GM23338 (cell line): ENCODE measurements at regions not wholly inside any gene's neighbourhood (a gene's known extent, or its start where the extent isn't known, plus 50 kb on each side); places are given as distances from the start of the nearest gene placed in this dataset.

ENCODE experiments used
- ATAC-seq: fragments of 200-7000 bp; cut with Tn5 transposase; 3 replicates; pipeline ENCODE4 v1.9.1; 2020
- DNase-seq: peaks from one replicate; pipeline ENCODE4 v3.0.0-alpha.2; 2015; ENCODE audit warnings: low spot score
- H2AFZ ChIP-seq: fragments of 200-600 bp; sonication (generic); 2 replicates; pipeline ENCODE4 v1.8.0; 2016; ENCODE audit warnings: antibody characterized with exemption, mild to moderate bottlenecking, moderate library complexity
- H3F3A ChIP-seq: fragments of 200-600 bp; sonication (generic); replicated peaks from 2 replicates; pipeline ENCODE4 v1.8.0; 2017; ENCODE audit warnings: antibody characterized with exemption, mixed run types, low read depth
- H3K27ac ChIP-seq: fragments of 200-600 bp; sonication (generic); 2 replicates; pipeline ENCODE4 v1.6.1; 2016; ENCODE audit warnings: low read depth
- H3K27me3 ChIP-seq: fragments of 200-600 bp; sonication (generic); 2 replicates; pipeline ENCODE4 v1.8.0; 2016; ENCODE audit warnings: mild to moderate bottlenecking, mixed run types, moderate library complexity; ENCODE audit not compliant: insufficient read depth
- H3K36me3 ChIP-seq: fragments of 200-600 bp; sonication (generic); 2 replicates; pipeline ENCODE4 v1.8.0; 2016; ENCODE audit warnings: mild to moderate bottlenecking; ENCODE audit not compliant: insufficient read depth
- H3K4me1 ChIP-seq: fragments of 200-600 bp; sonication (generic); 2 replicates; pipeline ENCODE4 v1.8.0; 2016; ENCODE audit warnings: mild to moderate bottlenecking, moderate library complexity; ENCODE audit not compliant: insufficient read depth
- H3K4me2 ChIP-seq: fragments of 200-600 bp; sonication (generic); 2 replicates; pipeline ENCODE4 v1.7.1; 2017; ENCODE audit warnings: mixed run types
- H3K4me3 ChIP-seq: fragments of 200-600 bp; sonication (generic); 2 replicates; pipeline ENCODE4 v1.6.1; 2016; ENCODE audit warnings: mixed run types
- H3K79me2 ChIP-seq: fragments of 200-600 bp; sonication (generic); replicated peaks from 2 replicates; pipeline ENCODE4 v1.8.0; 2017; ENCODE audit warnings: mild to moderate bottlenecking; ENCODE audit not compliant: insufficient read depth
- H3K9me2 ChIP-seq: fragments of 200-600 bp; sonication (generic); 2 replicates; pipeline ENCODE4 v1.8.0; 2017; ENCODE audit not compliant: insufficient read depth
- H4K20me1 ChIP-seq: fragments of 200-600 bp; sonication (generic); replicated peaks from 2 replicates; pipeline ENCODE4 v1.8.0; 2017; ENCODE audit warnings: mild to moderate bottlenecking; ENCODE audit not compliant: insufficient read depth
- H3K27ac Mint-ChIP-seq: 2 replicates; pipeline ENCODE4 v1.8.0; 2020; ENCODE audit warnings: inconsistent platforms, mild to moderate bottlenecking, moderate library complexity, mixed read lengths
- H3K27me3 Mint-ChIP-seq: 3 replicates; pipeline ENCODE4 v1.8.0; 2022; ENCODE audit warnings: low read depth, mild to moderate bottlenecking, moderate library complexity, mixed read lengths, inconsistent platforms; ENCODE audit not compliant: insufficient read depth, poor library complexity
- H3K36me3 Mint-ChIP-seq: 3 replicates; pipeline ENCODE4 v1.8.0; 2021; ENCODE audit warnings: low read depth, mild to moderate bottlenecking, inconsistent platforms, moderate library complexity, mixed read lengths
- H3K4me1 Mint-ChIP-seq: 3 replicates; pipeline ENCODE4 v1.8.0; 2020; ENCODE audit warnings: mild to moderate bottlenecking, inconsistent platforms, mixed read lengths
- H3K4me3 Mint-ChIP-seq: 3 replicates; pipeline ENCODE4 v1.8.0; 2021; ENCODE audit warnings: moderate library complexity, mild to moderate bottlenecking, inconsistent platforms, mixed read lengths
- H3K9me3 Mint-ChIP-seq: 3 replicates; pipeline ENCODE4 v1.8.0; 2020; ENCODE audit warnings: moderate library complexity, mild to moderate bottlenecking, inconsistent platforms, mixed read lengths
- CREB1 ChIP-seq: fragments of 250-450 bp; sonication (Bioruptor Pico); IDR thresholded peaks from 2 replicates; pipeline ENCODE4 v1.5.0; 2020; ENCODE audit warnings: low read depth, mild to moderate bottlenecking, moderate library complexity
- EZH2 ChIP-seq: fragments of 200-600 bp; sonication (generic); IDR thresholded peaks from one replicate; pipeline ENCODE4 v1.8.0; 2017; ENCODE audit warnings: antibody characterized with exemption, mild to moderate bottlenecking, low read depth; ENCODE audit not compliant: unreplicated experiment
- EZH2phosphoT487 ChIP-seq: fragments of 200-600 bp; sonication (generic); IDR thresholded peaks from one replicate; pipeline ENCODE4 v1.8.1; 2018; ENCODE audit warnings: antibody characterized with exemption; ENCODE audit not compliant: unreplicated experiment
- JUNB ChIP-seq: IDR thresholded peaks from one replicate; pipeline ENCODE4 v1.6.1; 2016; ENCODE audit warnings: antibody characterized with exemption; ENCODE audit not compliant: unreplicated experiment
- NANOG ChIP-seq: IDR thresholded peaks from 2 replicates; pipeline ENCODE4 v1.6.1; 2016; ENCODE audit warnings: antibody characterized with exemption, borderline replicate concordance
- POLR2AphosphoS5 ChIP-seq: IDR thresholded peaks from 2 replicates; pipeline ENCODE4 v1.6.1; 2016; ENCODE audit warnings: antibody characterized with exemption, low read depth
- STAT1 ChIP-seq: IDR thresholded peaks from one replicate; pipeline ENCODE4 v1.6.1; 2016; ENCODE audit warnings: antibody characterized with exemption; ENCODE audit not compliant: unreplicated experiment
- ZNF114 ChIP-seq: fragments of 250-450 bp; sonication (Bioruptor Pico); IDR thresholded peaks from 2 replicates; pipeline ENCODE4 v1.5.0; 2020; ENCODE audit warnings: mild to moderate bottlenecking, moderate library complexity
- ZNF331 ChIP-seq: fragments of 250-450 bp; sonication (Bioruptor Pico); IDR thresholded peaks from 2 replicates; pipeline ENCODE4 v1.5.0; 2020; ENCODE audit warnings: low read depth, mild to moderate bottlenecking, moderate library complexity
- TF ChIP-seq, protein P1 (sequence below), 2 experiments: fragments of 200-600 bp in 1 of 2; sonication (generic) in 1 of 2; conservative IDR thresholded peaks; 2 replicates each; pipeline versions ENCODE4 v1.5.1 to v1.6.1; 2016 to 2017; ENCODE audit warnings: antibody characterized with exemption in 2 of 2, low read depth in 2 of 2, mild to moderate bottlenecking in 2 of 2, moderate library complexity in 1 of 2
- TF ChIP-seq, protein P2 (sequence below): IDR thresholded peaks from one replicate; pipeline ENCODE4 v1.6.1; 2018; ENCODE audit warnings: antibody characterized with exemption; ENCODE audit not compliant: unreplicated experiment
- TF ChIP-seq, protein P3 (sequence below): IDR thresholded peaks from 2 replicates; pipeline ENCODE4 v1.6.1; 2016; ENCODE audit warnings: antibody characterized with exemption
- TF ChIP-seq, protein P4 (sequence below): fragments of 250-450 bp; sonication (Bioruptor Pico); IDR thresholded peaks from 2 replicates; pipeline ENCODE4 v1.5.0; 2020; ENCODE audit warnings: mild to moderate bottlenecking, moderate library complexity

DNA sequence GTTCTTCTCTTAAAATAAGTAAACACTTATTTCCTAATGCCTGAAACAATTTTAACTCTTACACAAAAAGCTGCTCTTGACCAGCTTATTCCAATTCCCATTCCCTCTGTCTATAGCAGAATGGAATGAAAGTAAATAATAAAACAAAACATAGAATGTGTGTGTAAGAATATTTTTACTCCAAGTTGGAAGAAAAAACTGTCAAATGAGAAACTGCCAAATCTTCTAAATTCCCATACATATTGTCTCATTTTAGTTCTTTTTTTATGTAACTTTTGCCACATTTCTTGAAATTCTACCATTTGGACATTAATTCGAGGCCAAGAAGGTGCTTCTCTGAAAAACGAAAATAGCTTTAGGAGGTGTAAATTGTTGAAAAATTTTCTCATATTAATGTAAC, 477.1 kb downstream of the FAT4 start:
- Histone ChIP-seq H3K79me2 (no peaks in the 10 kb centered on the region), H3K4me3 (no peak overlapping the region), H3K4me2 (no peak overlapping the region), H3K36me3 (no peaks in the 10 kb centered on the region), H3K27me3 (no peaks in the 10 kb centered on the region), H2AFZ (no peak overlapping the region), H3F3A (no peaks in the 10 kb centered on the region), H3K9me2 (no peaks in the 10 kb centered on the region), H3K4me1 (no peaks in the 10 kb centered on the region), H4K20me1 (no peaks in the 10 kb centered on the region), H3K27ac (no peak overlapping the region)
- DNase-seq = no peak
- Mint-ChIP-seq H3K4me3 (no peak overlapping the region), H3K4me1 (0 out of 3 replicates have a peak, but pooled peaks cover 4% of the 10 kb centered on the region), H3K36me3 (no peaks in the 10 kb centered on the region), H3K27ac (no peak overlapping the region), H3K9me3 (no peaks in the 10 kb centered on the region), H3K27me3 (no peaks in the 10 kb centered on the region)
- no peak for TF ChIP-seq ZNF114 (CRISPR knock-in tag)
- no peak for TF ChIP-seq ZNF331
- no peak for TF ChIP-seq EZH2
- TF ChIP-seq, protein P1, sequence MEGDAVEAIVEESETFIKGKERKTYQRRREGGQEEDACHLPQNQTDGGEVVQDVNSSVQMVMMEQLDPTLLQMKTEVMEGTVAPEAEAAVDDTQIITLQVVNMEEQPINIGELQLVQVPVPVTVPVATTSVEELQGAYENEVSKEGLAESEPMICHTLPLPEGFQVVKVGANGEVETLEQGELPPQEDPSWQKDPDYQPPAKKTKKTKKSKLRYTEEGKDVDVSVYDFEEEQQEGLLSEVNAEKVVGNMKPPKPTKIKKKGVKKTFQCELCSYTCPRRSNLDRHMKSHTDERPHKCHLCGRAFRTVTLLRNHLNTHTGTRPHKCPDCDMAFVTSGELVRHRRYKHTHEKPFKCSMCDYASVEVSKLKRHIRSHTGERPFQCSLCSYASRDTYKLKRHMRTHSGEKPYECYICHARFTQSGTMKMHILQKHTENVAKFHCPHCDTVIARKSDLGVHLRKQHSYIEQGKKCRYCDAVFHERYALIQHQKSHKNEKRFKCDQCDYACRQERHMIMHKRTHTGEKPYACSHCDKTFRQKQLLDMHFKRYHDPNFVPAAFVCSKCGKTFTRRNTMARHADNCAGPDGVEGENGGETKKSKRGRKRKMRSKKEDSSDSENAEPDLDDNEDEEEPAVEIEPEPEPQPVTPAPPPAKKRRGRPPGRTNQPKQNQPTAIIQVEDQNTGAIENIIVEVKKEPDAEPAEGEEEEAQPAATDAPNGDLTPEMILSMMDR (conservative IDR thresholded peaks at IDR 0.05; ENCODE audit: low read depth in 2 of 2) = no peak
- TF ChIP-seq CREB1 (CRISPR knock-in tag) = no peak
- no peak for TF ChIP-seq EZH2phosphoT487
- TF ChIP-seq, protein P2, sequence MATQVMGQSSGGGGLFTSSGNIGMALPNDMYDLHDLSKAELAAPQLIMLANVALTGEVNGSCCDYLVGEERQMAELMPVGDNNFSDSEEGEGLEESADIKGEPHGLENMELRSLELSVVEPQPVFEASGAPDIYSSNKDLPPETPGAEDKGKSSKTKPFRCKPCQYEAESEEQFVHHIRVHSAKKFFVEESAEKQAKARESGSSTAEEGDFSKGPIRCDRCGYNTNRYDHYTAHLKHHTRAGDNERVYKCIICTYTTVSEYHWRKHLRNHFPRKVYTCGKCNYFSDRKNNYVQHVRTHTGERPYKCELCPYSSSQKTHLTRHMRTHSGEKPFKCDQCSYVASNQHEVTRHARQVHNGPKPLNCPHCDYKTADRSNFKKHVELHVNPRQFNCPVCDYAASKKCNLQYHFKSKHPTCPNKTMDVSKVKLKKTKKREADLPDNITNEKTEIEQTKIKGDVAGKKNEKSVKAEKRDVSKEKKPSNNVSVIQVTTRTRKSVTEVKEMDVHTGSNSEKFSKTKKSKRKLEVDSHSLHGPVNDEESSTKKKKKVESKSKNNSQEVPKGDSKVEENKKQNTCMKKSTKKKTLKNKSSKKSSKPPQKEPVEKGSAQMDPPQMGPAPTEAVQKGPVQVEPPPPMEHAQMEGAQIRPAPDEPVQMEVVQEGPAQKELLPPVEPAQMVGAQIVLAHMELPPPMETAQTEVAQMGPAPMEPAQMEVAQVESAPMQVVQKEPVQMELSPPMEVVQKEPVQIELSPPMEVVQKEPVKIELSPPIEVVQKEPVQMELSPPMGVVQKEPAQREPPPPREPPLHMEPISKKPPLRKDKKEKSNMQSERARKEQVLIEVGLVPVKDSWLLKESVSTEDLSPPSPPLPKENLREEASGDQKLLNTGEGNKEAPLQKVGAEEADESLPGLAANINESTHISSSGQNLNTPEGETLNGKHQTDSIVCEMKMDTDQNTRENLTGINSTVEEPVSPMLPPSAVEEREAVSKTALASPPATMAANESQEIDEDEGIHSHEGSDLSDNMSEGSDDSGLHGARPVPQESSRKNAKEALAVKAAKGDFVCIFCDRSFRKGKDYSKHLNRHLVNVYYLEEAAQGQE = no peak
- TF ChIP-seq JUNB = no peak
- no peak for TF ChIP-seq NANOG
- TF ChIP-seq, protein P3, sequence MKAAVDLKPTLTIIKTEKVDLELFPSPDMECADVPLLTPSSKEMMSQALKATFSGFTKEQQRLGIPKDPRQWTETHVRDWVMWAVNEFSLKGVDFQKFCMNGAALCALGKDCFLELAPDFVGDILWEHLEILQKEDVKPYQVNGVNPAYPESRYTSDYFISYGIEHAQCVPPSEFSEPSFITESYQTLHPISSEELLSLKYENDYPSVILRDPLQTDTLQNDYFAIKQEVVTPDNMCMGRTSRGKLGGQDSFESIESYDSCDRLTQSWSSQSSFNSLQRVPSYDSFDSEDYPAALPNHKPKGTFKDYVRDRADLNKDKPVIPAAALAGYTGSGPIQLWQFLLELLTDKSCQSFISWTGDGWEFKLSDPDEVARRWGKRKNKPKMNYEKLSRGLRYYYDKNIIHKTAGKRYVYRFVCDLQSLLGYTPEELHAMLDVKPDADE = no peak
- no peak for TF ChIP-seq STAT1
- TF ChIP-seq, protein P4, sequence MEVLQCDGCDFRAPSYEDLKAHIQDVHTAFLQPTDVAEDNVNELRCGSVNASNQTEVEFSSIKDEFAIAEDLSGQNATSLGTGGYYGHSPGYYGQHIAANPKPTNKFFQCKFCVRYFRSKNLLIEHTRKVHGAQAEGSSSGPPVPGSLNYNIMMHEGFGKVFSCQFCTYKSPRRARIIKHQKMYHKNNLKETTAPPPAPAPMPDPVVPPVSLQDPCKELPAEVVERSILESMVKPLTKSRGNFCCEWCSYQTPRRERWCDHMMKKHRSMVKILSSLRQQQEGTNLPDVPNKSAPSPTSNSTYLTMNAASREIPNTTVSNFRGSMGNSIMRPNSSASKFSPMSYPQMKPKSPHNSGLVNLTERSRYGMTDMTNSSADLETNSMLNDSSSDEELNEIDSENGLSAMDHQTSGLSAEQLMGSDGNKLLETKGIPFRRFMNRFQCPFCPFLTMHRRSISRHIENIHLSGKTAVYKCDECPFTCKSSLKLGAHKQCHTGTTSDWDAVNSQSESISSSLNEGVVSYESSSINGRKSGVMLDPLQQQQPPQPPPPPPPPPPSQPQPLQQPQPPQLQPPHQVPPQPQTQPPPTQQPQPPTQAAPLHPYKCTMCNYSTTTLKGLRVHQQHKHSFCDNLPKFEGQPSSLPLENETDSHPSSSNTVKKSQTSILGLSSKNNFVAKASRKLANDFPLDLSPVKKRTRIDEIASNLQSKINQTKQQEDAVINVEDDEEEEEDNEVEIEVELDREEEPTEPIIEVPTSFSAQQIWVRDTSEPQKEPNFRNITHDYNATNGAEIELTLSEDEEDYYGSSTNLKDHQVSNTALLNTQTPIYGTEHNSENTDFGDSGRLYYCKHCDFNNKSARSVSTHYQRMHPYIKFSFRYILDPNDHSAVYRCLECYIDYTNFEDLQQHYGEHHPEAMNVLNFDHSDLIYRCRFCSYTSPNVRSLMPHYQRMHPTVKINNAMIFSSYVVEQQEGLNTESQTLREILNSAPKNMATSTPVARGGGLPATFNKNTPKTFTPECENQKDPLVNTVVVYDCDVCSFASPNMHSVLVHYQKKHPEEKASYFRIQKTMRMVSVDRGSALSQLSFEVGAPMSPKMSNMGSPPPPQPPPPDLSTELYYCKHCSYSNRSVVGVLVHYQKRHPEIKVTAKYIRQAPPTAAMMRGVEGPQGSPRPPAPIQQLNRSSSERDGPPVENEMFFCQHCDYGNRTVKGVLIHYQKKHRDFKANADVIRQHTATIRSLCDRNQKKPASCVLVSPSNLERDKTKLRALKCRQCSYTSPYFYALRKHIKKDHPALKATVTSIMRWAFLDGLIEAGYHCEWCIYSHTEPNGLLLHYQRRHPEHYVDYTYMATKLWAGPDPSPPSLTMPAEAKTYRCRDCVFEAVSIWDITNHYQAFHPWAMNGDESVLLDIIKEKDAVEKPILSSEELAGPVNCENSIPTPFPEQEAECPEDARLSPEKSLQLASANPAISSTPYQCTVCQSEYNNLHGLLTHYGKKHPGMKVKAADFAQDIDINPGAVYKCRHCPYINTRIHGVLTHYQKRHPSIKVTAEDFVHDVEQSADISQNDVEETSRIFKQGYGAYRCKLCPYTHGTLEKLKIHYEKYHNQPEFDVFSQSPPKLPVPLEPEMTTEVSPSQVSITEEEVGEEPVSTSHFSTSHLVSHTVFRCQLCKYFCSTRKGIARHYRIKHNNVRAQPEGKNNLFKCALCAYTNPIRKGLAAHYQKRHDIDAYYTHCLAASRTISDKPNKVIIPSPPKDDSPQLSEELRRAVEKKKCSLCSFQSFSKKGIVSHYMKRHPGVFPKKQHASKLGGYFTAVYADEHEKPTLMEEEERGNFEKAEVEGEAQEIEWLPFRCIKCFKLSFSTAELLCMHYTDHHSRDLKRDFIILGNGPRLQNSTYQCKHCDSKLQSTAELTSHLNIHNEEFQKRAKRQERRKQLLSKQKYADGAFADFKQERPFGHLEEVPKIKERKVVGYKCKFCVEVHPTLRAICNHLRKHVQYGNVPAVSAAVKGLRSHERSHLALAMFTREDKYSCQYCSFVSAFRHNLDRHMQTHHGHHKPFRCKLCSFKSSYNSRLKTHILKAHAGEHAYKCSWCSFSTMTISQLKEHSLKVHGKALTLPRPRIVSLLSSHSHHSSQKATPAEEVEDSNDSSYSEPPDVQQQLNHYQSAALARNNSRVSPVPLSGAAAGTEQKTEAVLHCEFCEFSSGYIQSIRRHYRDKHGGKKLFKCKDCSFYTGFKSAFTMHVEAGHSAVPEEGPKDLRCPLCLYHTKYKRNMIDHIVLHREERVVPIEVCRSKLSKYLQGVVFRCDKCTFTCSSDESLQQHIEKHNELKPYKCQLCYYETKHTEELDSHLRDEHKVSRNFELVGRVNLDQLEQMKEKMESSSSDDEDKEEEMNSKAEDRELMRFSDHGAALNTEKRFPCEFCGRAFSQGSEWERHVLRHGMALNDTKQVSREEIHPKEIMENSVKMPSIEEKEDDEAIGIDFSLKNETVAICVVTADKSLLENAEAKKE = no peak
- TF ChIP-seq POLR2AphosphoS5 = no peak
- ATAC-seq = no peak
